Mesendoderm (in vitro differentiated cells): ENCODE measurements at regions not wholly inside any gene's neighbourhood (a gene's known extent, or its start where the extent isn't known, plus 50 kb on each side); places are given as distances from the start of the nearest gene placed in this dataset.

Experiments used
- DNase-seq: peaks from one replicate; pipeline ENCODE4 v3.0.0; 2013
- H2AK5ac ChIP-seq: 2 replicates; pipeline ENCODE4 v1.6.1; 2013; ENCODE audit warnings: low read length, inconsistent platforms
- H2BK120ac ChIP-seq: 2 replicates; pipeline ENCODE4 v1.6.1; 2013; ENCODE audit warnings: low read depth, mild to moderate bottlenecking, low read length, moderate library complexity, mixed read lengths
- H2BK15ac ChIP-seq: replicated peaks from 2 replicates; pipeline ENCODE4 v1.6.1; 2013; ENCODE audit warnings: low read depth, mild to moderate bottlenecking, moderate library complexity
- H2BK5ac ChIP-seq: 2 replicates; pipeline ENCODE4 v1.6.1; 2013; ENCODE audit warnings: low read length, inconsistent platforms
- H3K18ac ChIP-seq: 2 replicates; pipeline ENCODE4 v1.6.1; 2013; ENCODE audit warnings: mild to moderate bottlenecking, low read length, mixed read lengths
- H3K23ac ChIP-seq: one replicate; pipeline ENCODE4 v1.6.1; 2013; ENCODE audit warnings: low read length
- H3K27ac ChIP-seq: 2 replicates; pipeline ENCODE4 v1.5.1; 2013; ENCODE audit warnings: low read depth, mild to moderate bottlenecking, inconsistent platforms, low read length, moderate library complexity
- H3K27me3 ChIP-seq: 2 replicates; pipeline ENCODE4 v1.6.1; 2013; ENCODE audit warnings: low read length, control low read depth, mild to moderate bottlenecking, inconsistent platforms; ENCODE audit not compliant: insufficient read depth, poor library complexity
- H3K36me3 ChIP-seq: 2 replicates; pipeline ENCODE4 v1.6.1; 2013; ENCODE audit warnings: low read length, inconsistent platforms; ENCODE audit not compliant: control insufficient read depth, insufficient read depth
- H3K4ac ChIP-seq: one replicate; pipeline ENCODE4 v1.6.1; 2013; ENCODE audit warnings: low read depth, mild to moderate bottlenecking, low read length, moderate library complexity
- H3K4me1 ChIP-seq: 2 replicates; pipeline ENCODE4 v1.6.1; 2013; ENCODE audit warnings: low read depth, low read length, inconsistent platforms; ENCODE audit not compliant: control insufficient read depth
- H3K4me2 ChIP-seq: 2 replicates; pipeline ENCODE4 v1.6.1; 2013; ENCODE audit warnings: low read length
- H3K4me3 ChIP-seq: 2 replicates; pipeline ENCODE4 v1.5.1; 2013; ENCODE audit warnings: mild to moderate bottlenecking, low read length
- H3K56ac ChIP-seq: one replicate; pipeline ENCODE4 v1.6.1; 2013; ENCODE audit warnings: low read length
- H3K79me1 ChIP-seq: 2 replicates; pipeline ENCODE4 v1.6.1; 2013; ENCODE audit warnings: low read length, inconsistent platforms
- H3K79me2 ChIP-seq: 2 replicates; pipeline ENCODE4 v1.6.1; 2013; ENCODE audit warnings: mild to moderate bottlenecking, low read length; ENCODE audit not compliant: control insufficient read depth, insufficient read depth
- H3K9ac ChIP-seq: 2 replicates; pipeline ENCODE4 v1.6.1; 2013; ENCODE audit warnings: low read length, inconsistent platforms
- H4K5ac ChIP-seq: one replicate; pipeline ENCODE4 v1.6.1; 2013; ENCODE audit warnings: low read length
- H4K8ac ChIP-seq: one replicate; pipeline ENCODE4 v1.6.1; 2013; ENCODE audit warnings: low read depth, mild to moderate bottlenecking, control low read depth, low read length, moderate library complexity
- WGBS: extraction: QIAGEN DNeasy Blood & Tissue Kit; methylation state at CpG from one replicate; pipeline ENCODE4 v1.1.7; 2013; ENCODE audit warnings: low lambda C conversion rate, missing lambda C conversion rate; ENCODE audit not compliant: insufficient coverage; ENCODE audit errors: extremely low coverage; 5-methylcytosine and 5-hydroxymethylcytosine counted together

DNA sequence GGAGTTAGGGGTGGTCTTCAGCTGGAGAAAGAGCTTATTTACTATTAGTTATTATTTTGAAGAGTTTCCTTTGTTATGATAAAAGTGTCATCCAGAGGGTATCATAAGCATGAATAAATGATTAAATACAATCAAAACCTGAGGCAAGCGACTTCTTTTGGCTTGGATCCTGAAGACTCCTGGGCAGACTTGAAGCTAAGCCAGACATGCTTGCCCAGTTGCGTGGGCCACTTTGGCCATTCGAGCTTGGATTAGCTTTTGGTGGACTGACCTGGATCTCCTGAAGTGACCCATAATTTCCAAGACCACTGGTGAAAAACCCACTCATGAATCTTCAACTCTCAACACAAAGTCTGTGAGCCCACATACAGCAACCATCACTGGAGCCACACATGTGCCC, 335.8 kb downstream of the NR2F1-AS1 start:
- Histone ChIP-seq H3K79me2 (no peaks in the 10 kb centered on the region), H2AK5ac (no peak overlapping the region), H3K9ac (no peak overlapping the region), H4K5ac (no peak overlapping the region), H3K27me3 (no peaks in the 10 kb centered on the region), H3K79me1 (no peaks in the 10 kb centered on the region), H3K18ac (no peak overlapping the region), H4K8ac (no peak overlapping the region), H3K56ac (no peak overlapping the region), H3K27ac (no peak overlapping the region), H2BK5ac (no peak overlapping the region), H2BK15ac (no peak overlapping the region), H3K23ac (no peak overlapping the region), H3K4me3 (no peak overlapping the region), H3K36me3 (no peaks in the 10 kb centered on the region), H3K4ac (no peak overlapping the region), H3K4me2 (no peak overlapping the region), H2BK120ac (no peak overlapping the region), H3K4me1 (peaks cover 2% of the 10 kb centered on the region)
- WGBS, result no CpG with 5 or more reads among the region's 3 CpGs
- no peak for DNase-seq

DNA sequence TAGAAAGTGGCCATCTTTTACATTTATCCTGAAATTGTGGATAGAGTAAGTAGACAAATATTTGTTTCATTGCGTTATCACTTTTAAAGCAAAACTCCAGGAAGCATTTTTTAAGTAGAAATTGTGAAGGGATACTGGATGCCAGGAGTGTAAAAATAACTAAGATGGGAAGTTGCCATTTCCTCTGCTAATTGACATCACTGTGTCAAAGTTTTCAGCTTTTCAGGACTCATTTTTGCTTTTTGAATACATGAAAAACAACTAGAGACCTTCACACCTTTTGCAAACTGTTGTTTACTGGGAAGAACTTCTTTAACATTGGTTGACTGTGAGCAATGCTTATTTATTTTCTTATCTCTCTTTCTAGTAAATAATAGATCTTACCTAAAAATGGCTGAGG, 337.5 kb downstream of the NR2F1-AS1 start:
- Histone ChIP-seq H3K23ac (no peak overlapping the region), H3K27me3 (no peaks in the 10 kb centered on the region), H3K36me3 (no peaks in the 10 kb centered on the region), H3K18ac (no peak overlapping the region), H3K4me1 (peaks cover 2% of the 10 kb centered on the region), H2BK120ac (no peak overlapping the region), H3K4ac (no peak overlapping the region), H3K56ac (no peak overlapping the region), H3K79me1 (no peaks in the 10 kb centered on the region), H3K79me2 (no peaks in the 10 kb centered on the region), H4K5ac (no peak overlapping the region), H3K9ac (no peak overlapping the region), H3K4me3 (no peak overlapping the region), H3K27ac (no peak overlapping the region), H2AK5ac (no peak overlapping the region), H2BK5ac (no peak overlapping the region), H2BK15ac (no peak overlapping the region), H3K4me2 (no peak overlapping the region), H4K8ac (no peak overlapping the region)
- no CpG with 5 or more reads among the region's 1 CpG for WGBS
- DNase-seq, result no peak

DNA sequence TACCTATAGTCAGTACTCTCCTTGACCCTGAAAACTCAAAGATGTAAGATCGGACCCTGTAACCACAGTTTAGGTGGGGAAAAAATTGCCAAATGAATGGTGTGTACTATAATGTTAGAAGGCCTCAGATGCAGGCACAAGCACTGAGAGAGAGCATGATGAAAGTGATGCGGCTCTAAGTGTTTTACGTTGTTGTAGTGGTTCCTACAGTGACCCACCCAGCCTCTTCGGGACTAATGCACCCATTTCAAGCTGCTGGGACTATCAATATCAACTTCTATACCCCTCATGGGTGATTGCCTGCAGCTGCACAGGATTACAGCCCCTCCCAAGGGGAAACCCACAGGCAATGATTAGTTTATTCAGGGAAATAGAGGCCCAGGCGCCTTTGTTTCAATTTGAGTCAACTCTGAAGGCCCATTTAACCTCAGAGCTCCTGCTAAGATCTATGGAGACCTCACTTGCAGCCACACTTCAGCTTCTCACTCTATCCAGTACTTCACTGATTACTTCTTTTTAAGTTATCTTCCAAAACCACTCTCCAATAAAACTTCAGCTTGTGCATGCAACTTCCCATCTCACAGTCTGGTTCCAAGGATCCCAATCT, 340.7 kb downstream of the NR2F1-AS1 start:
- DNase-seq, result no peak
- no peaks in the 10 kb centered on the region for H3K4me1 ChIP-seq
- H3K4ac ChIP-seq, result no peak overlapping the region
- no peak overlapping the region for H2BK15ac ChIP-seq
- no peak overlapping the region for H3K4me3 ChIP-seq
- no CpG with 5 or more reads among the region's 5 CpGs for WGBS
- no peak overlapping the region for H3K23ac ChIP-seq
- no peak overlapping the region for H3K4me2 ChIP-seq
- no peak overlapping the region for H3K9ac ChIP-seq
- no peak overlapping the region for H2AK5ac ChIP-seq
- no peak overlapping the region for H3K56ac ChIP-seq
- no peaks in the 10 kb centered on the region for H3K36me3 ChIP-seq
- H3K27me3 ChIP-seq, result no peaks in the 10 kb centered on the region
- H3K79me1 ChIP-seq, result no peaks in the 10 kb centered on the region
- no peak overlapping the region for H3K27ac ChIP-seq
- H3K18ac ChIP-seq, result no peak overlapping the region
- H3K79me2 ChIP-seq, result no peaks in the 10 kb centered on the region
- H2BK120ac ChIP-seq, result no peak overlapping the region
- no peak overlapping the region for H2BK5ac ChIP-seq
- H4K5ac ChIP-seq, result no peak overlapping the region
- no peak overlapping the region for H4K8ac ChIP-seq

DNA sequence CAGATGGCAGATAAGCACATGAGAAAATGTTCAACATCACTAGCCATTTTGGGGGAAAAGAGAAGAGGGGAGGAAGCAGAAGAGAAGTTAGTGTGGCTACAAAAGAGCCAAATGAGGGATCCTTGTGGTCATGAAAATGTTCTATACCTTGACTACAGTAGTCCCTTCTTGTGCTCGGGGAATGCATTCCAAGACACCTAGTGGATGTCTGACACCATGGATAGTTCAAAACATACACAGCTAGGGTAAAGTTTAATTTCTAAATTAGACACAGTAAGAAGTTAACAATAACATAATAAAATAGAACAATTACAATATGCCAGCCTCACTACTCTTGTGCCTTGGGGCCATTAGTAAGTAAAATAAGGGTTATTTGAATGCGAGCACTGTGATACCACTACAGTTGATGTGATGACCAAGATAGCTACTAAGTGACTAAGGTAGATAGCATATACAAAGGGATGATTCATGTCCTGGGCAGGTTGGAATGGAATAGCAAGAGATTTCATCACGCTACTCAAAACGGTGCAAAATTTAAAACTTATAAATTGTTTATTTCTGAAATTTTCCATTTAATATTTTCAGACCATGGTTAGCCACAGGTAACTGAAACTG, 344.1 kb downstream of the NR2F1-AS1 start:
- Histone ChIP-seq H4K5ac (no peak overlapping the region), H3K79me2 (no peaks in the 10 kb centered on the region), H3K4me2 (no peak overlapping the region), H3K36me3 (no peaks in the 10 kb centered on the region), H3K27me3 (no peaks in the 10 kb centered on the region), H2BK5ac (no peak overlapping the region), H4K8ac (no peak overlapping the region), H2BK15ac (no peak overlapping the region), H3K9ac (no peak overlapping the region), H3K23ac (no peak overlapping the region), H2BK120ac (no peak overlapping the region), H3K27ac (no peak overlapping the region), H3K4me1 (no peaks in the 10 kb centered on the region), H3K56ac (no peak overlapping the region), H3K4ac (no peak overlapping the region), H3K4me3 (no peak overlapping the region), H3K79me1 (no peaks in the 10 kb centered on the region), H3K18ac (no peak overlapping the region), H2AK5ac (no peak overlapping the region)
- no peak for DNase-seq
- WGBS, result no CpG with 5 or more reads among the region's 4 CpGs

DNA sequence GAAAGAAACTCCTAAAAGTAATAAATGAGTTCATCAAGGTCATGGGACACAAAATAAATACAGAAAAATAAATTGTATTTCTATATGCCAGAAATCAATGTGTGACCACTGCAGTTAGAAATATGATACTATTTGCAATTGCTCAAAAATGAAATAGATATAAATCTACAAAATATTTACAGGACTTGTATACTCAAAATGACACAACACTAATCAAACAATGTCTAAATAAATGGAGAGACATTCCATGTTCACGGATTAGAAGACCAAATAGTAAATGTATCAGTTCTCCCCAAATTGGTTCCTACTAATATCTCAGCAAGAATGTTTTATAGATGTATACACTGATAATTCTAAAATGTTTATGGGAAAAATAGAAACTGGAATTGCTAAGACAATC, 345.3 kb downstream of the NR2F1-AS1 start:
- H2BK5ac ChIP-seq, result no peak overlapping the region
- no peak overlapping the region for H3K4me2 ChIP-seq
- H3K4me3 ChIP-seq, result no peak overlapping the region
- H2BK15ac ChIP-seq, result no peak overlapping the region
- no peak overlapping the region for H3K4ac ChIP-seq
- no peaks in the 10 kb centered on the region for H3K79me2 ChIP-seq
- WGBS, result no CpG with 5 or more reads among the region's 1 CpG
- H3K4me1 ChIP-seq, result no peaks in the 10 kb centered on the region
- H4K8ac ChIP-seq, result no peak overlapping the region
- H2BK120ac ChIP-seq, result no peak overlapping the region
- no peak overlapping the region for H3K27ac ChIP-seq
- no peaks in the 10 kb centered on the region for H3K36me3 ChIP-seq
- no peak overlapping the region for H3K9ac ChIP-seq
- no peak for DNase-seq
- no peaks in the 10 kb centered on the region for H3K79me1 ChIP-seq
- no peak overlapping the region for H3K18ac ChIP-seq
- no peak overlapping the region for H3K23ac ChIP-seq
- H4K5ac ChIP-seq, result no peak overlapping the region
- H3K27me3 ChIP-seq, result no peaks in the 10 kb centered on the region
- H2AK5ac ChIP-seq, result no peak overlapping the region
- no peak overlapping the region for H3K56ac ChIP-seq

DNA sequence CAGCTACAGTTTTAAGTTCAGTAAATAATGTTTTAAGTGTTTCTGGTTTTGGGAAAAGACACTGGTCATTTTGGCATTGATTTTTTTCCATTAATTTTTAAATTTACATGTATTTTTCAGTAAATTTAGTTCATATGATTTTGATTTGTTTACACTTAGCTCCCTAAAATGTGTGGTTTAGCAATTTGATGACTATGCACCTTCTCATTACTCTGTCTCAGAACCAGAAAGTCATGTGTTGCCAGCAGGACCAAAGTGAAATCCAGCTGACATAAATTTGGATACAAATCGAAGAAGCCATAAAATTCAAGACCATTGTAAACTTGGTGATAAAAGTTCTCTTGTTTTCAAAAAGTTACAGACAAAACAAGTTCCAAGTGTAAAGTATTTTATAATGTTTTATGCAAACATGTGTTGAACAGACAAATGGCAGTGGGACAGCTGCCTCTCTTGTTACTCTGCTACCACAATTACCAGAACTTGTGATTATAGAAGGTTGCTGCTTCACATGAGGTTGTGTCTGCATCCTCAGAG, 354.8 kb downstream of the NR2F1-AS1 start:
- no peak overlapping the region for H4K5ac ChIP-seq
- no peak overlapping the region for H3K18ac ChIP-seq

More for the DNA sequence above, 354.8 kb downstream of the NR2F1-AS1 start:
- Histone ChIP-seq H2BK5ac (no peak overlapping the region), H2BK120ac (no peak overlapping the region), H3K27ac (no peak overlapping the region), H3K4me3 (no peak overlapping the region), H3K79me1 (no peaks in the 10 kb centered on the region), H3K4me1 (no peaks in the 10 kb centered on the region), H3K36me3 (no peaks in the 10 kb centered on the region), H3K9ac (no peak overlapping the region), H3K4ac (no peak overlapping the region), H3K4me2 (no peak overlapping the region), H3K27me3 (no peaks in the 10 kb centered on the region), H3K56ac (no peak overlapping the region), H4K8ac (no peak overlapping the region), H3K23ac (no peak overlapping the region), H2AK5ac (no peak overlapping the region), H2BK15ac (no peak overlapping the region), H3K79me2 (no peaks in the 10 kb centered on the region)
- no CpG with 5 or more reads among the region's 1 CpG for WGBS
- DNase-seq, result no peak
